Ectodermal cell (in vitro differentiated cells): ENCODE measurements at regions not wholly inside any gene's neighbourhood (a gene's known extent, or its start where the extent isn't known, plus 50 kb on each side); places are given as distances from the start of the nearest gene placed in this dataset.

Experiments used
- H3K27ac ChIP-seq: 2 replicates; pipeline ENCODE4 v1.7.0; 2013; ENCODE audit warnings: mild to moderate bottlenecking, low read depth, low read length; ENCODE audit not compliant: insufficient read depth, poor library complexity, severe bottlenecking
- H3K27me3 ChIP-seq: 2 replicates; pipeline ENCODE4 v1.7.0; 2013; ENCODE audit warnings: mild to moderate bottlenecking, low read length; ENCODE audit not compliant: insufficient read depth, control insufficient read depth, poor library complexity, severe bottlenecking
- H3K36me3 ChIP-seq: one replicate; pipeline ENCODE4 v1.7.0; 2013; ENCODE audit warnings: low read length; ENCODE audit not compliant: control insufficient read depth, insufficient read depth
- H3K4me1 ChIP-seq: one replicate; pipeline ENCODE4 v1.7.0; 2013; ENCODE audit warnings: low read length; ENCODE audit not compliant: control insufficient read depth, insufficient read depth
- H3K4me3 ChIP-seq: 2 replicates; pipeline ENCODE4 v1.7.0; 2013; ENCODE audit warnings: low read depth, low read length, control low read depth; ENCODE audit not compliant: insufficient read depth
- H3K9me3 ChIP-seq: 2 replicates; pipeline ENCODE4 v1.7.0; 2013; ENCODE audit warnings: mild to moderate bottlenecking, low read length, moderate library complexity; ENCODE audit not compliant: control insufficient read depth
- WGBS, 2 experiments: methylation state at CpG; one replicate each; pipeline ENCODE4 v1.1.7; 2013; ENCODE audit warnings: missing lambda C conversion rate in 2 of 2; 5-methylcytosine and 5-hydroxymethylcytosine counted together

DNA sequence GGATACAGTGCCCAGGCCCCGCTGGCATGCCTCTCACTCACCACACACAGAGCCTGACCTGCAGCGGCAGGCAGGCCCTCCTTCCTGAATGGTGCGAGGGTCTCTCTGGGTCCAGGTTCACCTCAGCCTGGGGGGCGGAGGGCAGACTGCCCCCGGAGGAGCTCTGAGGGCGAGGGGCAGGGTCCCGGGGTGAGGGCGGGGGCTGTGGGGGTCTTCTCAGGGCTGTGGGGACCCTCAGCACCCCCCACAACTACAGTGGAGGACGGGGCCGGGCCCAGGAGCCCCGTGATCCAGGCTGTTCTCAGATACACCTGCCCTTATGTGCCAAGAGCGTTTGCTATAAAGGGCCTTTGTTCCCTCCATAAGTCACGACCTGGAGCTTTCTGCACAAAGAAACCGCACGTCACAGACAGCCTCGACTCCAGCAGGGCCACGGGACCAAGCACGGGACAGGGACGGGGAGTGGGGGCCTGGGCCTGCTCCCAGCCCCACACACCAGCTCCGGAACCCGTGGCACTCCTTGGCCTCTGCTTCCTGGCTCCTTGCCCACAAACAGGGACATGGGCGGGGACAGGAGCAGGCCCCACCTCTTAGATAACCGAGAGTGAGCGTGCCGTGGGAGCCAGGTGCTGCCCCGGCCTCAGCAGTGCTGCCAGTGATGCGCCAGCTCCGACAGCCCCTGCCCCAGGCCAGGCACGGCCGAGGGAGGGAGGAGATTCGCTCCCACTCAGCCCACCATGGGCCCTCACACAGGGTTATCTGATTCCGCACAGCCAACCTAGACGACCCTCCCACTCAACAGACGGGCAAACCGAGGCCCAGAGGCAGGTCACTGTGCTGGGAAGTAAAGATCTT, 101.9 kb downstream of the RFLNA start:
- peaks cover 5% of the 10 kb centered on the region for H3K36me3 ChIP-seq
- no peaks in the 10 kb centered on the region for H3K27me3 ChIP-seq
- no peak overlapping the region for H3K4me3 ChIP-seq
- H3K27ac ChIP-seq = no peak overlapping the region
- 90 to 91% methylated on average over 35 of the region's 35 CpGs for WGBS, 2 experiments
- H3K4me1 ChIP-seq = peaks cover 20% of the 10 kb centered on the region
- H3K9me3 ChIP-seq = no peaks in the 10 kb centered on the region

DNA sequence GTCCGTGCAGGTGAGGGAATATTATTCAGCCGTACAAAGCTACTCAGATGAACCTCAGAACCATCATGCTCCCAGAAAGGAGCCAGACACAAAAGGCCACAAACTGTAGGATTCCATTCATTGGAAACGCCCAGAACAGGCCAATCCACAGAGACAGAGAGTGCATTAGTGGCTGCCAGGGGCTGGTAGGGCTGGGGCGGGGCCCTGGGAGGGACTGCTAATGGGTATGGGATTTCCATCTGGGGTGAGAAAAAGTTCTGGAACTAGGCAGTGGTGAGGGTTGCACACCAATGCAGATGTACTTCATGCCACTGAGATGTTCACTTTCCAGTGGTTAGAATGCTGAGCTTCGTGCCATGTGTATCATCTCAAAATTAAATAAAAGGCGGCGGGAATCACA, 101.1 kb downstream of the RFLNA start:
- peaks cover 15% of the 10 kb centered on the region for H3K4me1 ChIP-seq
- no peaks in the 10 kb centered on the region for H3K27me3 ChIP-seq
- H3K9me3 ChIP-seq = no peaks in the 10 kb centered on the region
- 96 to 98% methylated on average over 7 of the region's 7 CpGs for WGBS, 2 experiments
- peaks cover 5% of the 10 kb centered on the region for H3K36me3 ChIP-seq
- H3K27ac ChIP-seq = no peak overlapping the region
- no peak overlapping the region for H3K4me3 ChIP-seq

DNA sequence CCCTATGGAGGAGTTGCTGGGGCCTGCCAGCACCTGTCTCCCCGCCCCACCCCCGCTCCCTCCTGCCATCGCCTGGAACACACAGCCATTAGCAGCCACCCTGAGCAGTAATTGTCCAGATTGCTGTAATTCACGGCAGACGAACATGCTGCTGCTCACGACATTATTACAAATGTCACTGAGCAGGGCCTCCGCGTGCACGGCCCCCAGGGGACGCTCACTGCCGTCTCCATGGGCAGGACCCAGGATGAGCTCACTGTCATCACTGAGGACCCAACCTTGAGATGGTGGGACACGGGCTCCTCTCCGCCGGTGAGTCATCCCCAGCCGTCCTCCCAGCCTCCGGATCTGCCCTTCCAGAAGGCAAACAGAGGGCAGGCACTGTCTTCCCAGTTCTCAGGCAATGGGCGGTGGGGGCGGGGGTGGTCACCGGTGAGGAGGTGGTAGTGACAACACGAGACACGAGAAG, 100.4 kb downstream of the RFLNA start:
- Histone ChIP-seq H3K36me3 (peaks cover 5% of the 10 kb centered on the region), H3K4me1 (peaks cover 15% of the 10 kb centered on the region), H3K9me3 (no peaks in the 10 kb centered on the region), H3K27me3 (no peaks in the 10 kb centered on the region), H3K27ac (no peak overlapping the region), H3K4me3 (no peak overlapping the region)
- WGBS, 2 experiments = 91 to 92% methylated on average over 21 of the region's 21 CpGs

GRCh38 chr12:124394462-124395128, 99.7 kb downstream of the RFLNA start:
- peaks cover 5% of the 10 kb centered on the region for H3K27me3 ChIP-seq
- no peak overlapping the region for H3K4me3 ChIP-seq
- peaks cover 17% of the 10 kb centered on the region for H3K4me1 ChIP-seq
- H3K27ac ChIP-seq = no peak overlapping the region
- peaks cover 5% of the 10 kb centered on the region for H3K36me3 ChIP-seq
- WGBS, 2 experiments = 91 to 94% methylated on average over 6 of the region's 6 CpGs
- H3K9me3 ChIP-seq = no peaks in the 10 kb centered on the region

- Histone ChIP-seq H3K4me1 (peaks cover 22% of the 10 kb centered on the region), H3K27me3 (peaks cover 12% of the 10 kb centered on the region), H3K9me3 (no peaks in the 10 kb centered on the region), H3K36me3 (no peaks in the 10 kb centered on the region), H3K27ac (no peak overlapping the region), H3K4me3 (no peak overlapping the region)
- 96% methylated on average over 15 of the region's 15 CpGs for WGBS, 2 experiments
Observed at GRCh38 chr12:124393831-124394230, 98.9 kb downstream of the RFLNA start.

DNA sequence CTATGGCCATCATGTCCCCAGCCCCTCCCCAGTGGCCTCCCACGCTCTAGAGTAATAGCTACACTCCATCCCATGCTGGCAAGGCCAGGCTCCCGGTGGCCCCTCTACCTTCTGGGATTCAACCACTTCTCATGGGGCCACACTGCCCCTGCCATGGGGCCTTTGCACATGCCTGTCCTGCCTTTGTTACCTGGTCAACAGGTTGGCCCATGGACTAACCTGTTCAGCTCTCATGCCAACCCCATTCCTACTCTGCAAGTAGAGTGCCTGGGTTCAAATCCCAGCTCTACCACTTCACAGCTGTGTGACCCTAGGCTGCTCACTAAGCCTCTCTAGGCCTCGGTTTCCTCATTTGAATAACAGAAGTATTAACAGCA, 98.5 kb downstream of the RFLNA start:
- Histone ChIP-seq H3K27ac (no peak overlapping the region), H3K36me3 (no peaks in the 10 kb centered on the region), H3K4me3 (no peak overlapping the region), H3K27me3 (peaks cover 12% of the 10 kb centered on the region), H3K4me1 (peaks cover 24% of the 10 kb centered on the region), H3K9me3 (no peaks in the 10 kb centered on the region)
- WGBS, 2 experiments = 76 to 79% methylated on average over 3 of the region's 3 CpGs

- Histone ChIP-seq H3K36me3 (no peaks in the 10 kb centered on the region), H3K4me1 (peaks cover 30% of the 10 kb centered on the region), H3K9me3 (no peaks in the 10 kb centered on the region), H3K27me3 (peaks cover 12% of the 10 kb centered on the region), H3K4me3 (no peak overlapping the region), H3K27ac (peak overlapping the region; percentile 27)
- 45 to 48% methylated on average over 20 of the region's 20 CpGs for WGBS, 2 experiments
Observed at GRCh38 chr12:124392667-124393413, 97.9 kb downstream of the RFLNA start.

- Histone ChIP-seq H3K27me3 (peaks cover 12% of the 10 kb centered on the region), H3K36me3 (no peaks in the 10 kb centered on the region), H3K4me1 (peaks cover 30% of the 10 kb centered on the region), H3K4me3 (no peak overlapping the region), H3K27ac (no peak overlapping the region), H3K9me3 (no peaks in the 10 kb centered on the region)
- WGBS, 2 experiments = 46 to 51% methylated on average over 16 of the region's 16 CpGs
Observed at GRCh38 chr12:124392271-124392666, 97.4 kb downstream of the RFLNA start.

GRCh38 chr12:124391340-124392261, 96.7 kb downstream of the RFLNA start:
- Histone ChIP-seq H3K4me3 (no peak overlapping the region), H3K27ac (no peak overlapping the region), H3K4me1 (peaks cover 30% of the 10 kb centered on the region), H3K9me3 (no peaks in the 10 kb centered on the region), H3K36me3 (no peaks in the 10 kb centered on the region), H3K27me3 (peaks cover 12% of the 10 kb centered on the region)
- WGBS, 2 experiments = 89 to 90% methylated on average over 35 of the region's 35 CpGs
